Tongue (tissue), 1 donor: ENCODE measurements at regions not wholly inside any gene's neighbourhood (a gene's known extent, or its start where the extent isn't known, plus 50 kb on each side); places are given as distances from the start of the nearest gene placed in this dataset.

ENCODE experiments used
- DNase-seq: peaks from one replicate; pipeline ENCODE4 v3.0.0-alpha.2; 2015

- no peak for DNase-seq
Measured at GRCh38 chr2:8412586-8412985, 269.3 kb upstream of the ID2 start.

DNA sequence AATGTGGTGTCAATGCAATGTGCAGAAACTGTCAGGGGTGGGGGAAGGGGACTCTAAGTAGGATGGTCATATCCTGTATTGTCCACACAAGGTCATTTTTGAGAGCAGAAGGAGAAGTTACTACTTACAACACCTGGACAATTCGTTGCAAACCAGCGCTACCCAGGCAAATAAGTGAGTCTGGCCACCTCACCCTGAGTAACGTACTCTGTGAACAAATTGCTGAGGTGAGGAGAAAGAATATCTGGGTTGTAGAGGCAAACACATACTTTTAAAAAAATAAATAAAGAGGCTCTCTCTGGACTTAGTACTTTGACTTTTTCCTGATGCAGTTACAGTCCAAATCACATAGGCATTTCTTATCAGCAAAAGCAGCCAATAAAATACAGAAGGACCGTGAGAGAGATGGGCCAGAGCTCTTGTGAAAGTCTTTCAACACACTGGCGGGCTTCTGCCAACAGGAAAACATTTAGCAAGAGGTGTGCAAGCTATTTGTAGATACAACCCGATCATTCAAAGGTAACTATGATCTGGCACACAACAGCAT lies 268.2 kb upstream of the ID2 start:
- DNase-seq = no peak

- no peak for DNase-seq
Measured at GRCh38 chr2:8414946-8415879, 266.6 kb upstream of the ID2 start.

GRCh38 chr2:8416001-8416571 lies 265.8 kb upstream of the ID2 start:
- peak; percentile 42 for DNase-seq

DNA sequence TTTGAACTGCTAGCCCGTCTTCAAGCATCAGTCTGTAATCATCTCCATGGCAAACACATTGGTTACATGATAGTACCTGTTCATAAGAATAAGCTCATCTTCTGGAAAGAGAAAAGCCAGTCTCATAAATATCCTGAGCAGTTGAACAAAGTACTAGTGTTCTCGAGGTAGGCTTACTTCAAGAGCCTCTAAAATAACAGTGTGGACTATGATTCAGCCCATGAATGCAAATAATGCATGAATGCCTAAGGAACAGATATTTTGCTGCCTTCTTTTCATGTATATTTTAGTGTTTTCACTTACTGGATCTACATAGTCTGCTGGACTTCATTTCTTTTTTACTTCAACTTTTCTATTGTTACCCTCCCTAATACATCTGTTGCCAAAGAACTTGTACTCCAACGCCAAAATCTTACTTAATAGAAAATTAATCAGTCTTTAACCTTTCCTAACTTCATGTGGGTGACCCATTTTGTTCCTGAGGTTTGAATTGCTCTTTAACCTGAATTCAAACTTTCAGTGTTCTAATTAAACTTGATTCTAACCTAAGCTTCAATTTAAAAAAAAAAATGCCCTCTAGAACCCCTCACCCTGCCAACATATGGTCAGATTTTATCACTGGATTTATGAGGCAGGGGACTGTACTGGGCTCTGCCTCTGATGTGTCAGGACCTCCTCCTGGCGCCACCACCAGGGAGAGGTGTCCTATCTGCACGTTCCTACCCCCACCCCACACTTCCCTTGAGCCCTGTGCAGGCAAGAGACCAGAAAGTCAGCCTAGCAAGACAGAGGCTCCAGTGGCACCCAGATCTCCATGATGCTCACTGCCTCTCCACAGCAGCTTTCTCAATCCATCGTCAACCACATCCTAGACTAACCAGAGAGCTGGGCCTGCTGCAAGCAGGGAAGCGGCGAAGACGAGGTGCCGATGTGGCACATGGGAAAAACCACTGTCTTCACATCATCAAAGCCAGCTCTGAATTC lies 264.7 kb upstream of the ID2 start:
- no peak for DNase-seq

- no peak for DNase-seq
Measured at GRCh38 chr2:8418721-8419120, 263.1 kb upstream of the ID2 start.

DNA sequence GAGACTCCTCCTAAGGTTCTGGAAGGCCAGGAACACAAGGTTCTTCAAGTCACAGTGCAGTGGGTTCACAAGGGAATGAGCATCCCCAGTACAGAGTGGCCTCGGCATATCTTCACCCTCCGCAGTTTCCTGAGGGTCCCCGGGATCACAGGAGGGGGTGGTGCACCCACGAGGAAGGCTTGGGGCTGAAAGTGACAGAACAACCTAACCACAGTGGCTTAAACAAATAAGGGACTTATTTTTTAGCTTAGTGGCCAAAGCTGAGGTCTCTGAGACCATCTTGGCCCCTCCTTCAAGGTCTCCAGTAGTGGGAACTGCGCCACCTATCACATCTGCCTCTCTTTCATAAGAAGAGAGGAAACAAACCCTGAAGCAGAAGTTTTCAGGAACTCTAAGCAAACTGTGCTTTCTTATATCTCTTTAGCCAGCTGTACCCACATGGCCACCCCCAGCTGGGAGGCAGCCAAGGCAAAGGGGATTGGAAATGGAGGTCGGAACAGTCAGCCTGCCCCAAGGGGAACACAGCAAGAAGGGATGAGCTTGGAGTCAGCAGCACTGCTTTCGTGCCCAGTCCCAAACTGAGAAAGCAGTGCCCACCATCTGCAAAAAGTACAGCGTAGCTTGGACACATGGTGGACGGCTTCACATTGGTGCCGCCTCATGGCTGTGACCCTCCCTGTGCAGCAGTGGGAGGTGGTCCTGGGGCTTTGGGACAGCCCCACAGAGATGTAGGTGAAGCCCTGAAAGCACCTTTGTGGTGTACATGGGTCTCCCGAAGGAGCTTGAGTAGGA lies 260.0 kb upstream of the ID2 start:
- no peak for DNase-seq

GRCh38 chr2:8422450-8422800 lies 259.4 kb upstream of the ID2 start:
- no peak for DNase-seq

DNA sequence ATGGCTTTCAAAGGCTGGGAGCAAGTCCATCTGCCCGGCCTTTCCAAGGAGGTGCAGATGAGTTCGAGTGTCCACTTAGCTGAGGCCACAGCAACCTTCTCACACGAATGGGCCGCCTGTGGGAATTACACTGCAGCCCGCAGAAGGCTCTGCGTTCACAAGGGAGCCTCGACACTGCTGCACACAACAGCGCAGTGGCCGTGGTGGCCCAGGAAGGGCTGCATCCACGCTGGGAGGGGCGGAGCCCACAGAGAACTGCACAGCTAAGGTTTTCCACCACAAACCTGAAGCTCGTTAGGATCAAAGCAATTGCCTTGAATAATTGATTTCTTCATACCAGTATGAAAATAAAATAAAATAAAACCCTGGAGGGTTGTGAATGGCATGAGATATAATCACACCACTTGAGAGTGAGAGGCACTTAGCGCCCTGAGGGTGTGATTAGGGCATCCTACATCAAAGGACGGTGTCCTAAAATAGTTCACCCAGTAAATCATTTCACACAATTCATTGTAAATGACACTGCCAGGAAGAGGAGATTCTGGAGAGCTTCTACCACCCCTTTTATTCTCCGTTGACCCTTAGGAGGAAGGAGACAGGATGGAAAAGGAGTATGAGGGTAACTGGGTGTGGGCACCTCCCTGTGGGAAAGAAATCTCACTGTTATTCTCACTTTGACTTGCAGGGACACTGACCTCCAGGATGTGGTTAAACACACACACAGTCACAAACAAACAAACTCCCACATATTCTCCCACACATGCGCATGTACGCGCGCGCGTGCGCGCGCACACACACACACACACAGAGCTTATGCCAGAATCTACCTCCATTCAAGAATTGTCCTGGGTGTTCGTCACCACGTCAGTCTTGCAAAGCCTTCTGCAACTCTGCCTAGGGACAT lies 256.6 kb upstream of the ID2 start:
- DNase-seq = no peak

DNA sequence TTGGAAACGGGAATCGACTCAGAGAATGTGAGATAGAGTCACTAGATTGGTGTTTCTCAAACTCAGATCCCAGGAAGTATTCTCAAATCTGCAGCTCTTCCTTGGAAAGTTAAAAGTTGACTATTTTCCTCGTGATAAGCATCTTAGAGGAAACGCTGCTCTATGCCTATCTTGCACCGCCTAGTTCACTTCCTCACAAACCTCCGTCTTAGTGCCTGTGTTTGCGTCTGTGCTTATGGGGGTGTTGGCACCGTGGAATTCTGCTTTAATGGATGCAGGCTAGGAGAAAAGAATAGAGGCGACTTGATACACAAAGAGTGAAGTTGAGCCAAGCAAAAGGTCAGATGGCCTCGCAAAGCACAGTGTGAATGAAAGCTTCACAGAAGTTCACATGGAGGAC lies 255.3 kb upstream of the ID2 start:
- DNase-seq = no peak

GRCh38 chr2:8427211-8427610 lies 254.6 kb upstream of the ID2 start:
- DNase-seq = no peak

GRCh38 chr2:8430628-8431027 lies 251.2 kb upstream of the ID2 start:
- no peak for DNase-seq

- DNase-seq = no peak
Measured at GRCh38 chr2:8431446-8432125, 250.3 kb upstream of the ID2 start.

DNA sequence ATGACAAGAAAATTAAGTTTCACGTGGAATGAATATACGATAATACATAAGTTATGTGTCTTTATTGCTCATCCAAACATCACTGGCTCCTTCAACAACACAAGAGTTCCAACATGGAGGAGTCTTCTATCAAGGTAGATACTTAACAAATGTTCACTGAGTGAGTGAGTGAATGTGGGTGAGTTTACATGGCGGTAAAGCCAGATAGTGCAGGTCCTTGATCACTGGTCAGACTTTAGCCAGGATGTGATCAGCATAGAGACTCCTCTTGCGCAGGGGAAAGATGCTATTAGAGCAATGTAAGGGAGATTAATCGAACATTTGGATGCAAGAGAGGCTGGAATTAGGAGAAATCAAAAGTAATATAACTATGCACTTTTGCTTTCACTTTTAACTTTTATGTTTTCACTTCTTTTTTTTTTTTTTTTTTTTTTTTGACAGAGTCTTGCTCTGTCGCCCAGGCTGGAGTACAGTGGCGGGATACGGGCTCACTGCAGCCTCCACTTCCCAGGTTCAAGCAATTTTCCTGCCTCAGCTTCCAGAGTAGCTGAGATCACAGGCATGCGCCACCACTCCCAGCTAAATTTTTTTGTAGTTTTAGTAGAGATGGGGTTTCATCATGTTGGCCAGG lies 249.0 kb upstream of the ID2 start:
- DNase-seq = no peak

- DNase-seq = no peak
Measured at GRCh38 chr2:8433390-8433789, 248.5 kb upstream of the ID2 start.

DNA sequence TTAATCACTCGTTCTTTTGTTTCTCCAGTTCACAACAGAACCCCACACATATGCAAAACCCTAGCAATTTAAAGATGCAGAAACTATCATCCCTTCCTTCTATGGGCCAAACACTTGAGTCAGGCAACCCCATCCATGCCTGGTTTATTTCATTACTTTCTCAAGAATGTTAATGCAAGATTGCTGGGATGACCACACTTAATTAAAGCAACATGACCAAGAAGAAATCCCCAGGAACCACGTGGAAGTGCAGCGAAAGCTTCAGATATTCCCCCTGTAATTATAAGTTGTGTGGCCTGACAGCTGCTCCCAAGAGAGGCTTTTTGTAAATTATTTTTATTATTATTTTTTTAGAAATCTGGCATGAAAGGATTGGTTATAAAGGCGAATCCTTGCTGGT lies 246.2 kb upstream of the ID2 start:
- DNase-seq = no peak

- DNase-seq = no peak
Measured at GRCh38 chr2:8436585-8436984, 245.3 kb upstream of the ID2 start.

DNA sequence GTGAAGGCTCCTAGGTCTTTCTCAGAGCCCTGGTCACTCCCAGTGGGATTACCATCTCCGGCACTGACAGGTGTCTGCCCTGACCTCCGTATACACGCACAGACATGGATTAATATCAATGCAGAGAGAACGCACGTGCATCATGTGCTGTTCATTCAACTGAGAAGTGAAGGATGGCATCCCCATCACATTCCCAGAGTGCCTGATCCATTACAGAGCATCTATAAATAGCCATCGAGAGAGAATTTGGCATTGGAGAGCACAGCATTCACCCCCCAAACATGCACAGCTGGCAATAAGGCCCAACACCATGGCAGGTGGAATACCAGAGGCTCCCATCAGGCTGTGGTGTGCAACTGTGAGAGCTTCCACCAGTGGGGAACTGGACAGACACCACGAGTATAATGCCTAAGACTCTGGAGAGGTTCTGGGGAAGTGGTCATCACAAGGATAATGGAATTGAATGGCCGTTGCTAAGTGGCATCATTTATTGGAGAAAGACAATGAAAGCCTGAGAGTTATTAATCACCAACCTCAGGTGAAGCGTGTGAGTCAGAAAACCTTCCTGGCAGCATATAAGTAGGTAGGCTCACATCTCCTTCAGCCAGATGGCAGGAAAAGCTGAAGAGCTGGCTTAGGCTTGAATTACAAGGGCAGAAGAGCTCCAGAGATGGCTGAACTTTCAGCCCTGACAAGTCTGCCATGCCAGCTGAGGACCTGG lies 244.5 kb upstream of the ID2 start:
- peak; percentile 81 for DNase-seq

GRCh38 chr2:8437949-8438400 lies 243.9 kb upstream of the ID2 start:
- DNase-seq = no peak
